UCSD-AML1 (cell line): ENCODE measurements at regions not wholly inside any gene's neighbourhood (a gene's known extent, or its start where the extent isn't known, plus 50 kb on each side); places are given as distances from the start of the nearest gene placed in this dataset.
"Not testable (repeated sequence)": the region's sequence is repeated elsewhere in the genome, so short reads cannot be mapped to it uniquely, and the experiment has no call there.

Source experiments
- DNase-seq: peaks from one replicate; lab custom pipeline; 2025; ENCODE audit not compliant: unreplicated experiment; lab: John Stamatoyannopoulos, UW

- DNase-seq: no peak
Observed at GRCh38 chr14:105854600-105855245, 328.3 kb downstream of the TMEM121 start.

GRCh38 chr14:105855246-105855892, 329.0 kb downstream of the TMEM121 start:
- no peak for DNase-seq

- DNase-seq: no peak
Observed at GRCh38 chr14:105855893-105856675, 329.7 kb downstream of the TMEM121 start.

- no peak for DNase-seq
Observed at GRCh38 chr14:105856676-105857219, 330.4 kb downstream of the TMEM121 start.

- DNase-seq: no peak
Observed at GRCh38 chr14:105857220-105857825, 330.9 kb downstream of the TMEM121 start.

GRCh38 chr14:105857826-105858675, 331.7 kb downstream of the TMEM121 start:
- DNase-seq: no peak

- DNase-seq: no peak
Observed at GRCh38 chr14:105858676-105859025, 332.3 kb downstream of the TMEM121 start.

GRCh38 chr14:105859073-105859716, 332.8 kb downstream of the TMEM121 start:
- DNase-seq: not testable (repeated sequence)

- DNase-seq: no peak
Observed at GRCh38 chr14:105859717-105860614, 333.6 kb downstream of the TMEM121 start.

GRCh38 chr14:105860615-105861580, 334.5 kb downstream of the TMEM121 start:
- no peak for DNase-seq

GRCh38 chr14:105861985-105862465, 335.6 kb downstream of the TMEM121 start:
- peak; percentile 48 for DNase-seq

GRCh38 chr14:105862581-105863239, 336.3 kb downstream of the TMEM121 start:
- DNase-seq: no peak

- no peak for DNase-seq
Observed at GRCh38 chr14:105863296-105864108, 337.1 kb downstream of the TMEM121 start.

GRCh38 chr14:105864116-105864515, 337.7 kb downstream of the TMEM121 start:
- no peak for DNase-seq

- no peak for DNase-seq
Observed at GRCh38 chr14:105864651-105865265, 338.4 kb downstream of the TMEM121 start.
